ENCODE measurements at regions not wholly inside any gene's neighbourhood (a gene's known extent, or its start where the extent isn't known, plus 50 kb on each side); places are given as distances from the start of the nearest gene placed in this dataset.

- H3K4me3 ChIP-seq (replicated peaks in 1 of 3; ENCODE audit: low read depth in 2 of 3, low read length in 3 of 3): no peak overlapping the region
- no peaks in the 10 kb centered on the region for H3K36me3 Mint-ChIP-seq
- TF ChIP-seq CTCF (IDR thresholded peaks at IDR 0.05): no peak
Observed at GRCh38 chr2:121833358-121833723, 77.9 kb downstream of the TSN start.

DNA sequence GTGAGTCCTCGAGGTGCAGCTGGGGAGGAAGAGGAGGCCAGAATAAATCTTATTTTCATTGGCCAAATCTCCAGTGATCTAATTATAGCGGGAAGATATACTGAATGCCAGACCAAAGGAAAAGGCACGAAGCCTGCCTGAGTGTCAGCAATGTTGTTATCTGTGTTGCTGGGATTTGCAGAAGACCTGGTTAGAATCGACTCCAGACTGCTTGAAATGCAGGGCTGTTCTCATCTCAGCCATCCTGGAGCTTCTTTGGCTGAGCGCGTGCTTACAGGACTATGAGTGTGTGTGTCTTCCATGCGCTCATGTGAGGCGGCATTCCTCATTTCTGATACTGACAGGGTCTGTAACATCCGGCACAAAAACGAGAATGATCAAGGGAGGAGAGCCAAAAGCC lies 81.2 kb downstream of the TSN start:
- Mint-ChIP-seq H3K4me3 (no peak overlapping the region), H3K27me3 (ENCODE audit: low read depth in 3 of 3) (peaks cover 0 to 10% (median 6%) of the 10 kb centered on the region in 3 donors), H3K4me1 (no peaks in the 10 kb centered on the region), H3K27ac (no peak overlapping the region), H3K36me3 (no peaks in the 10 kb centered on the region), H3K9me3 (peaks cover 0 to 3% (median 0%) of the 10 kb centered on the region in 7 donors)
- H3K9me3 ChIP-seq (replicated peaks in 1 of 2; ENCODE audit: control insufficient read depth in 1 of 2, insufficient read depth in 1 of 2, low read length in 2 of 2): no peaks in the 10 kb centered on the region
- H3K4me1 ChIP-seq (ENCODE audit: control insufficient read depth in 1 of 2, insufficient read depth in 2 of 2, low read length in 2 of 2): no peaks in the 10 kb centered on the region
- no peak overlapping the region for H3K4me2 ChIP-seq (replicated peaks; ENCODE audit: extremely low read depth, low read length, poor library complexity, severe bottlenecking)
- intact Hi-C loops (cut with micrococcal nuclease): no loop called here
- H3K36me3 ChIP-seq (replicated peaks in 1 of 2; ENCODE audit: control insufficient read depth in 1 of 2, insufficient read depth in 2 of 2, low read length in 2 of 2): no peaks in the 10 kb centered on the region
- no peak overlapping the region for H3K27ac ChIP-seq (ENCODE audit: low read depth in 1 of 2, low read length in 2 of 2)
- H2AFZ ChIP-seq (ENCODE audit: insufficient read depth, low read depth, low read length, poor library complexity, severe bottlenecking): no peak overlapping the region
- WGBS (ENCODE audit: insufficient coverage): 94% methylated on average over 8 of the region's 10 CpGs
- H3K9ac ChIP-seq (ENCODE audit: insufficient read depth, low read length, poor library complexity, severe bottlenecking): no peak overlapping the region
- DNase-seq: no peak
- no peaks in the 10 kb centered on the region for H3K79me2 ChIP-seq (ENCODE audit: insufficient read depth, low read length)
- H4K20me1 ChIP-seq (ENCODE audit: insufficient read depth, low read length): no peaks in the 10 kb centered on the region
- no peak overlapping the region for H3K4me3 ChIP-seq (replicated peaks in 1 of 3; ENCODE audit: low read depth in 2 of 3, low read length in 3 of 3)
- no peak for TF ChIP-seq CTCF (IDR thresholded peaks at IDR 0.05)
- H3K27me3 ChIP-seq (ENCODE audit: control insufficient read depth in 2 of 2, insufficient read depth in 2 of 2, low read length in 2 of 2): no peaks in the 10 kb centered on the region

More at GRCh38 chr2:121833358-121833723, 77.9 kb downstream of the TSN start:
- no peaks in the 10 kb centered on the region for H3K36me3 ChIP-seq (replicated peaks in 1 of 2; ENCODE audit: control insufficient read depth in 1 of 2, insufficient read depth in 2 of 2, low read length in 2 of 2)
- Mint-ChIP-seq H3K27me3 (ENCODE audit: low read depth in 3 of 3) (peaks cover 0 to 8% (median 4%) of the 10 kb centered on the region in 3 donors), H3K27ac (no peak overlapping the region), H3K4me3 (no peak overlapping the region), H3K4me1 (no peaks in the 10 kb centered on the region), H3K9me3 (peaks cover 0 to 2% (median 0%) of the 10 kb centered on the region in 7 donors)
- no peak overlapping the region for H2AFZ ChIP-seq (ENCODE audit: insufficient read depth, low read depth, low read length, poor library complexity, severe bottlenecking)
- H3K4me1 ChIP-seq (ENCODE audit: control insufficient read depth in 1 of 2, insufficient read depth in 2 of 2, low read length in 2 of 2): no peaks in the 10 kb centered on the region
- no peaks in the 10 kb centered on the region for H3K9me3 ChIP-seq (replicated peaks in 1 of 2; ENCODE audit: control insufficient read depth in 1 of 2, insufficient read depth in 1 of 2, low read length in 2 of 2)
- no peak overlapping the region for H3K27ac ChIP-seq (ENCODE audit: low read depth in 1 of 2, low read length in 2 of 2)
- H3K4me2 ChIP-seq (replicated peaks; ENCODE audit: extremely low read depth, low read length, poor library complexity, severe bottlenecking): no peak overlapping the region
- no peaks in the 10 kb centered on the region for H3K79me2 ChIP-seq (ENCODE audit: insufficient read depth, low read length)
- DNase-seq: no peak
- H3K9ac ChIP-seq (ENCODE audit: insufficient read depth, low read length, poor library complexity, severe bottlenecking): no peak overlapping the region
- no CpG with 5 or more reads among the region's 4 CpGs for WGBS (ENCODE audit: insufficient coverage)
- no peaks in the 10 kb centered on the region for H4K20me1 ChIP-seq (ENCODE audit: insufficient read depth, low read length)
- intact Hi-C loops (cut with micrococcal nuclease): no loop called here
- no peaks in the 10 kb centered on the region for H3K27me3 ChIP-seq (ENCODE audit: control insufficient read depth in 2 of 2, insufficient read depth in 2 of 2, low read length in 2 of 2)
